Liver (tissue), 3 donors: ENCODE measurements at regions not wholly inside any gene's neighbourhood (a gene's known extent, or its start where the extent isn't known, plus 50 kb on each side); places are given as distances from the start of the nearest gene placed in this dataset.

Experiments
- JUND ChIP-seq, 2 donors: IDR thresholded peaks; 2 replicates each; pipeline ENCODE4 v1.6.1; 2016; ENCODE audit warnings: antibody characterized with exemption in 2 of 2
- TF ChIP-seq, protein P1 (sequence below): fragments of 150-350 bp; IDR thresholded peaks from 2 replicates; pipeline ENCODE4 v1.5.1; 2017; ENCODE audit warnings: improper control_type of control experiment, low read depth, low read length; ENCODE audit not compliant: missing input control
- donor health status: healthy.
- donor health status: healthy.

DNA sequence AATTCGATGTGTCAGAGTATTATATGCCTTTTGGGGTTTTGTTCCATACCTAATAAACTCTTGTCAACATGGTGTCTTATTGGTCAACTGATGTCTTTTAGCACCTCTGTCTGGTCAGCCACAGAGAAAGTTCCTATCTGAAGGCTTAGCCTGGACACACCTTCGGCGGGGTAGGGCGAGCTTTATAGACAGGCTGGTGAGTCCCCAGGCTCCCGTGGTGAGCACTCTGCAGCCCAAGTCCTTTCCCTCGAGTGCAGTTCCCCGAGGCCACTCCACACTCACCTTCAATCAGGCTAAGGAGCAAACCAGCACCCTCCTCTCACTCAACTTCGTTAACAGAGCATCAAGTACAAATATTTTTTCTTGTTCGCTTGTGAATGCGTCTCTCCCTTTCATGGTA is 133.9 kb downstream of the ATG4C start:
- TF ChIP-seq JUND (IDR thresholded peaks at IDR 0.05): no peak
- TF ChIP-seq, protein P1, sequence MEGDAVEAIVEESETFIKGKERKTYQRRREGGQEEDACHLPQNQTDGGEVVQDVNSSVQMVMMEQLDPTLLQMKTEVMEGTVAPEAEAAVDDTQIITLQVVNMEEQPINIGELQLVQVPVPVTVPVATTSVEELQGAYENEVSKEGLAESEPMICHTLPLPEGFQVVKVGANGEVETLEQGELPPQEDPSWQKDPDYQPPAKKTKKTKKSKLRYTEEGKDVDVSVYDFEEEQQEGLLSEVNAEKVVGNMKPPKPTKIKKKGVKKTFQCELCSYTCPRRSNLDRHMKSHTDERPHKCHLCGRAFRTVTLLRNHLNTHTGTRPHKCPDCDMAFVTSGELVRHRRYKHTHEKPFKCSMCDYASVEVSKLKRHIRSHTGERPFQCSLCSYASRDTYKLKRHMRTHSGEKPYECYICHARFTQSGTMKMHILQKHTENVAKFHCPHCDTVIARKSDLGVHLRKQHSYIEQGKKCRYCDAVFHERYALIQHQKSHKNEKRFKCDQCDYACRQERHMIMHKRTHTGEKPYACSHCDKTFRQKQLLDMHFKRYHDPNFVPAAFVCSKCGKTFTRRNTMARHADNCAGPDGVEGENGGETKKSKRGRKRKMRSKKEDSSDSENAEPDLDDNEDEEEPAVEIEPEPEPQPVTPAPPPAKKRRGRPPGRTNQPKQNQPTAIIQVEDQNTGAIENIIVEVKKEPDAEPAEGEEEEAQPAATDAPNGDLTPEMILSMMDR: no peak
